Sigmoid colon (tissue), 6 donors: ENCODE measurements at regions not wholly inside any gene's neighbourhood (a gene's known extent, or its start where the extent isn't known, plus 50 kb on each side); places are given as distances from the start of the nearest gene placed in this dataset.

Experiments
- DNase-seq: peaks from one replicate; pipeline ENCODE4 v3.0.0-alpha.2; 2019
- H3K27ac ChIP-seq, 4 donors: fragments of 200-600 bp; sonication (generic); one replicate each; pipeline ENCODE4 v1.5.1; 2016 to 2019; ENCODE audit warnings: mild to moderate bottlenecking in 1 of 4
- H3K27me3 ChIP-seq, 3 donors: fragments of 200-600 bp; sonication (generic); one replicate each; pipeline ENCODE4 v1.5.1; 2019; ENCODE audit warnings: mild to moderate bottlenecking in 1 of 3
- H3K36me3 ChIP-seq, 4 donors: fragments of 200-600 bp; sonication (generic); one replicate each; pipeline ENCODE4 v1.5.1; 2016 to 2019
- H3K4me1 ChIP-seq, 4 donors: fragments of 200-600 bp; sonication (generic); one replicate each; pipeline ENCODE4 v1.5.1; 2017 to 2019
- H3K4me3 ChIP-seq, 4 donors: fragments of 200-600 bp; sonication (generic); one replicate each; pipeline ENCODE4 v1.5.1; 2017 to 2019; ENCODE audit warnings: mild to moderate bottlenecking in 2 of 4, moderate library complexity in 1 of 4
- H3K9me3 ChIP-seq, 4 donors: fragments of 200-600 bp in 3 of 4; sonication (generic) in 3 of 4; one replicate each; pipeline versions ENCODE4 v1.5.1 to v1.6.1; 2013 to 2019
- CTCF ChIP-seq, 4 experiments: fragments of 450-650 bp in 3 of 4; fragments of 200-600 bp in 1 of 4; IDR thresholded peaks; one replicate each; pipeline ENCODE4 v1.5.1; 2016 to 2019; ENCODE audit warnings: antibody characterized with exemption in 4 of 4, mild to moderate bottlenecking in 3 of 4, moderate library complexity in 2 of 4
- EP300 ChIP-seq, 4 donors: sonication (generic); formaldehyde crosslinking; IDR thresholded peaks; one replicate each; pipeline ENCODE4 v1.6.1; 2017; ENCODE audit warnings: antibody characterized with exemption in 4 of 4
- POLR2A ChIP-seq, 2 donors: fragments of 450-650 bp; IDR thresholded peaks; one replicate each; pipeline ENCODE4 v1.6.1; 2016; ENCODE audit warnings: antibody characterized with exemption in 2 of 2, mild to moderate bottlenecking in 2 of 2, moderate library complexity in 2 of 2
- POLR2AphosphoS5 ChIP-seq, 4 donors: sonication (generic); formaldehyde crosslinking; IDR thresholded peaks; one replicate each; pipeline ENCODE4 v1.6.1; 2017; ENCODE audit warnings: antibody characterized with exemption in 4 of 4
- WGBS, 2 donors: extraction: QIAGEN DNeasy Blood & Tissue Kit; methylation state at CpG; one replicate each; pipeline ENCODE4 v1.1.7; 2013; 5-methylcytosine and 5-hydroxymethylcytosine counted together
- intact Hi-C: fragments of 100-400 bp; cut with DNase I; formaldehyde crosslinking; loops from one replicate; pipeline ENCODE4 v1.15.1; 2023
- donor health status: healthy with polysubstance abuse.
- donor health status: healthy.

- Histone ChIP-seq H3K27me3 (no peaks in the 10 kb centered on the region), H3K36me3 (no peaks in the 10 kb centered on the region), H3K4me1 (peaks cover 0 to 5% (median 0%) of the 10 kb centered on the region in 4 donors), H3K9me3 (no peaks in the 10 kb centered on the region), H3K27ac (no peak overlapping the region), H3K4me3 (no peak overlapping the region)
- DNase-seq: no peak
- TF ChIP-seq POLR2A (IDR thresholded peaks at IDR 0.05) (no peak), EP300 (IDR thresholded peaks at IDR 0.05) (no peak), CTCF (IDR thresholded peaks at IDR 0.05) (no peak), POLR2AphosphoS5 (IDR thresholded peaks at IDR 0.05) (no peak)
- 98% methylated on average over 29 of the region's 29 CpGs for WGBS, 2 donors
- intact Hi-C loops: no loop called here
Measured at GRCh38 chr15:31453558-31454318, 127.1 kb downstream of the KLF13 start.

- intact Hi-C loops: no loop called here
- Histone ChIP-seq H3K9me3 (no peaks in the 10 kb centered on the region), H3K36me3 (no peaks in the 10 kb centered on the region), H3K4me3 (no peak overlapping the region), H3K27ac (no peak overlapping the region), H3K27me3 (no peaks in the 10 kb centered on the region), H3K4me1 (peaks cover 0 to 5% (median 0%) of the 10 kb centered on the region in 4 donors)
- TF ChIP-seq POLR2A (IDR thresholded peaks at IDR 0.05) (no peak), POLR2AphosphoS5 (IDR thresholded peaks at IDR 0.05) (no peak), CTCF (IDR thresholded peaks at IDR 0.05) (no peak), EP300 (IDR thresholded peaks at IDR 0.05) (no peak)
- 73 to 78% methylated on average over 1 of the region's 1 CpG for WGBS, 2 donors
- DNase-seq: no peak
Measured at GRCh38 chr15:31455499-31455898, 128.9 kb downstream of the KLF13 start.

- WGBS, 2 donors: 90 to 92% methylated on average over 8 of the region's 8 CpGs
- DNase-seq: no peak
- H3K4me1 ChIP-seq: peaks cover 0 to 5% (median 0%) of the 10 kb centered on the region in 4 donors
- H3K27me3 ChIP-seq: no peaks in the 10 kb centered on the region
- H3K9me3 ChIP-seq: no peaks in the 10 kb centered on the region
- intact Hi-C loops: no loop called here
- H3K4me3 ChIP-seq: no peak overlapping the region
- TF ChIP-seq EP300 (IDR thresholded peaks at IDR 0.05): no peak
- no peak for TF ChIP-seq POLR2A (IDR thresholded peaks at IDR 0.05)
- TF ChIP-seq CTCF (IDR thresholded peaks at IDR 0.05): no peak
- no peak for TF ChIP-seq POLR2AphosphoS5 (IDR thresholded peaks at IDR 0.05)
- peak overlapping the region in 1 of 4 donors; percentile 28 for H3K27ac ChIP-seq
- H3K36me3 ChIP-seq: no peaks in the 10 kb centered on the region
Measured at GRCh38 chr15:31456354-31457060, 129.9 kb downstream of the KLF13 start.

GRCh38 chr15:31457161-31457560 lies 130.5 kb downstream of the KLF13 start:
- Histone ChIP-seq H3K27me3 (no peaks in the 10 kb centered on the region), H3K36me3 (no peaks in the 10 kb centered on the region), H3K27ac (peak overlapping the region in 1 of 4 donors; percentile 28), H3K9me3 (no peaks in the 10 kb centered on the region), H3K4me3 (no peak overlapping the region), H3K4me1 (peaks cover 0 to 5% (median 0%) of the 10 kb centered on the region in 4 donors)
- no peak for DNase-seq
- intact Hi-C loops: no loop called here
- TF ChIP-seq POLR2AphosphoS5 (IDR thresholded peaks at IDR 0.05): no peak
- TF ChIP-seq CTCF (IDR thresholded peaks at IDR 0.05): no peak
- TF ChIP-seq EP300 (IDR thresholded peaks at IDR 0.05): no peak
- TF ChIP-seq POLR2A (IDR thresholded peaks at IDR 0.05): no peak
- WGBS, 2 donors: 83 to 90% methylated on average over 5 of the region's 5 CpGs
